ENCODE measurements at regions not wholly inside any gene's neighbourhood (a gene's known extent, or its start where the extent isn't known, plus 50 kb on each side); places are given as distances from the start of the nearest gene placed in this dataset.

DNA sequence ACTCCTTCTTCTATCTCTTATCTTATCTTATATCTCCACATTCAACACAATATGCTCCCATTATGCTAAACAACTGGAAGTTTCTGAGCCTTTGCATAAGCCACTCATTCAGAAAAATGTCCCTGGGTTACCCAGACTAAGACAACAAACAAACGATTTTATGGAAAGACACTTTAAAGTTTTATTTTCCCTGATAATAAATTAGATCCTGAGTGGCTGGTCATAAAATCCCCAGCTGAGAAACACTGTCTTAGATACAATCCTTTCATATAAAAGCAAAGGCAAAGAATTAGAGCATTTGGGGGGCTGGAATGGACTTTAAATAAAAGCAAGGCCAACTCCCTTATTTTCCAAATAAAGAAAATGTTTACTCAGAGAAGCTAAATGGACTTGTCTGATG, 322.3 kb downstream of the GBE1 start:
- 25 to 47% methylated on average over 1 of the region's 1 CpG for WGBS, 2 donors
- H3K4me3 ChIP-seq (ENCODE audit: low read depth, poor library complexity, severe bottlenecking) = no peak overlapping the region
- intact Hi-C loops (cut with DNase I; ENCODE audit: low total_unique reads) = no loop called here
- TF ChIP-seq POLR2A (IDR thresholded peaks at IDR 0.05) = no peak
- TF ChIP-seq, protein P1, sequence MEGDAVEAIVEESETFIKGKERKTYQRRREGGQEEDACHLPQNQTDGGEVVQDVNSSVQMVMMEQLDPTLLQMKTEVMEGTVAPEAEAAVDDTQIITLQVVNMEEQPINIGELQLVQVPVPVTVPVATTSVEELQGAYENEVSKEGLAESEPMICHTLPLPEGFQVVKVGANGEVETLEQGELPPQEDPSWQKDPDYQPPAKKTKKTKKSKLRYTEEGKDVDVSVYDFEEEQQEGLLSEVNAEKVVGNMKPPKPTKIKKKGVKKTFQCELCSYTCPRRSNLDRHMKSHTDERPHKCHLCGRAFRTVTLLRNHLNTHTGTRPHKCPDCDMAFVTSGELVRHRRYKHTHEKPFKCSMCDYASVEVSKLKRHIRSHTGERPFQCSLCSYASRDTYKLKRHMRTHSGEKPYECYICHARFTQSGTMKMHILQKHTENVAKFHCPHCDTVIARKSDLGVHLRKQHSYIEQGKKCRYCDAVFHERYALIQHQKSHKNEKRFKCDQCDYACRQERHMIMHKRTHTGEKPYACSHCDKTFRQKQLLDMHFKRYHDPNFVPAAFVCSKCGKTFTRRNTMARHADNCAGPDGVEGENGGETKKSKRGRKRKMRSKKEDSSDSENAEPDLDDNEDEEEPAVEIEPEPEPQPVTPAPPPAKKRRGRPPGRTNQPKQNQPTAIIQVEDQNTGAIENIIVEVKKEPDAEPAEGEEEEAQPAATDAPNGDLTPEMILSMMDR (IDR thresholded peaks at IDR 0.05) = no peak
- DNase-seq (ENCODE audit: low spot score in 2 of 2) = no peak

DNA sequence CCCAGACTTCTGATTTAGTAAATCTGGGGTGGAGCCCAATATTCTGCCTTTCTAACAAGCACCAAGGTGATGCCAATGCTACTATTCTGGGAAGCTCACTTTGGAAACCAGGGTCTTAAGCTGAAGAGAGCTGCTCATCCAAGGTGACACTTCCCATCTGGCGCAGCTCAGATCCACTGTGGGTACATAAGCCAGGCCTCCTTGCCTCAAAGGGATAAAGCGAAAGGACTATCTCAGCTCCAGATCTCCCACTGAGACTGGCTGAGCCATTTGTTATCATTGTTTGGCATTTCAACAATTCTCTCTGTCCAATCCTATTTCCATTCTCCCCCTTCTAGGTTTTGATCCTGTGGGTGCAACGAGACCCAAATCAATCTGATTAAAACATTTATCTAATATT, 323.8 kb downstream of the GBE1 start:
- no peak for DNase-seq (ENCODE audit: low spot score in 2 of 2)
- H3K4me3 ChIP-seq (ENCODE audit: low read depth, poor library complexity, severe bottlenecking) = no peak overlapping the region
- 85% methylated on average over 3 of the region's 3 CpGs for WGBS, 2 donors
- TF ChIP-seq POLR2A (IDR thresholded peaks at IDR 0.05) = no peak
- TF ChIP-seq, protein P1 (IDR thresholded peaks at IDR 0.05) = no peak
- intact Hi-C loops (cut with DNase I; ENCODE audit: low total_unique reads) = no loop called here

DNA sequence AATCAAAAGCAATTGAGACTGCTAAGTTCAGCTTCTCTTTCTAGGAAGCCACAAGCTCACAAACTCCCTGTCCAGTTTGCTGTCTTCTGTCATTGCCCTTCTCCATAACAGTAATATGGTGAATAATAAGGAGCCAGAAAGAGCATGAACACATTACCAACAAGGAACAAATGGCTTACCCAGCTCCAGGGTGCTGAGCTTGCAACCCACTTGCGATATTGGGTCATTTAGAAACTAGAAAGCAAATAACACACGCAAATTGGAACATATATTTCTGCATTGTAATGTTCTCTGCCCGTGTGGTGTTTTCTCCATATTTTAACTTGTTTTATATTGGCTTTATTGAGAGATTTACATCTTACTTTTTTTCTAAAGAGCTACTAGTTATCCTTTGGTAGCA, 325.3 kb downstream of the GBE1 start:
- WGBS, 2 donors = 90 to 91% methylated on average over 3 of the region's 3 CpGs
- TF ChIP-seq, protein P1 (IDR thresholded peaks at IDR 0.05) = no peak
- TF ChIP-seq POLR2A (IDR thresholded peaks at IDR 0.05) = no peak

DNA sequence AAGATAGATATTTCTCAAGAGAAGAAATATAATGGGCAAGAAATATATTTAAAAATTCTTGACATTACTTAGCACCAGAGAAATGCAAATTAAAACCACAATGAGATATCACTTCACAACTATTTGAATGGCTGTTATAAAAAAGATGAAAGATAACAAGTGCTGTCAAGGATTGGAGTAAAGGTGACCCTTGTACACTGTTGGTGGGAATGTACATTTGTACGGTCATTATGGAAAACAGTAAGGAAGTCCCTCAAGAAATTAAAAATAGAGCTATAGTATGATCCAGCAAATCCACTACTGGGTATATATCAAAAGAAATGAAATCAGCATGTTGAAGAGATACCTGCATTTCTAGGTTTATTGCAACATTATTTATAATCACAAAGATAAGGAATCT, 326.4 kb downstream of the GBE1 start:
- 93 to 98% methylated on average over 1 of the region's 1 CpG for WGBS, 2 donors
- DNase-seq (ENCODE audit: low spot score in 2 of 2) = no peak
- intact Hi-C loops (cut with DNase I; ENCODE audit: low total_unique reads) = no loop called here
- no peak overlapping the region for H3K4me3 ChIP-seq (ENCODE audit: low read depth, poor library complexity, severe bottlenecking)
- TF ChIP-seq, protein P1 (IDR thresholded peaks at IDR 0.05) = no peak
- TF ChIP-seq POLR2A (IDR thresholded peaks at IDR 0.05) = no peak

More for the DNA sequence above, 325.3 kb downstream of the GBE1 start:
- intact Hi-C loops (cut with DNase I; ENCODE audit: low total_unique reads) = no loop called here
- no peak overlapping the region for H3K4me3 ChIP-seq (ENCODE audit: low read depth, poor library complexity, severe bottlenecking)
- DNase-seq (ENCODE audit: low spot score in 2 of 2) = no peak

DNA sequence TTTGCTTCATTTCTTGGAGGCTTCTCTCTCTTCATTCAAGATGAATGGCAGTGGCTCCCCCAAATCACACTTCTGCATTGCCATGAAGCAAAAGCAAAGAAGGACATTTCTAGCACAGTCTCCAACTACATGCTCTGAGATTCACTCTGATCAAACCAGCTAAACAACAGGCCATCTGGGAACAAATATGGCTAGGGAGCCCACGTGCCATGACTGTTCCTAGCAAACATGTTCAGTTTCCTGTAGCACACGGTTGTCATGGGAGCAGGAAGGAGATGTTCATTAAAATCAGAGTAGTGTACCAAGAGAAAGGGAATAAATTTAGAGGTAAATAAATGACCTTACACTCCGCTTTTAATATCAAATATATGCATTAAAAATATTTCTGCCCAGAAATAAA, 327.3 kb downstream of the GBE1 start:
- intact Hi-C loops (cut with DNase I; ENCODE audit: low total_unique reads) = no loop called here
- no peak overlapping the region for H3K4me3 ChIP-seq (ENCODE audit: low read depth, poor library complexity, severe bottlenecking)
- 60 to 66% methylated on average over 3 of the region's 3 CpGs for WGBS, 2 donors
- no peak for DNase-seq (ENCODE audit: low spot score in 2 of 2)
- no peak for TF ChIP-seq POLR2A (IDR thresholded peaks at IDR 0.05)
- TF ChIP-seq, protein P1 (IDR thresholded peaks at IDR 0.05) = no peak

DNA sequence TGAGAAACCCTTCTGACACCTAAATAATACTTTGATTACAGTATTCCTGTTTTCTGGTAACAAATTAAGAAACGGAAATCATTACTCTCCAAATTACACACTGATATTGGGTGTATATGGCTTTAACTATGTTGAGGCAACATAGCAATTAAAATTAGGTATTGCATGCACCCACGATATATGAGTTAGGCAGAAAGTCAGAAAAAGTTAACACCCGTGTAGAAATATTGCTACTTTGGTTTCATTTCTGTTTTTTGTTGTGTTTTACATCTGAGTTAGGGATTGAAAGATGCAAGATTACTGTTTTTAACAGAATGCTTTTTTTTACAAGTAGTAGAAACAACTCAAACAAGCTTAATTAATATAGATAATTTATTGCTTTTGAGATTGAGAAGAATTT, 327.8 kb downstream of the GBE1 start:
- TF ChIP-seq POLR2A (IDR thresholded peaks at IDR 0.05) = no peak
- TF ChIP-seq, protein P1 (IDR thresholded peaks at IDR 0.05) = no peak
- no peak overlapping the region for H3K4me3 ChIP-seq (ENCODE audit: low read depth, poor library complexity, severe bottlenecking)
- DNase-seq (ENCODE audit: low spot score in 2 of 2) = no peak
- WGBS, 2 donors = 44 to 56% methylated on average over 3 of the region's 3 CpGs
- intact Hi-C loops (cut with DNase I; ENCODE audit: low total_unique reads) = no loop called here
